CD4-positive, alpha-beta T cell (primary cell): ENCODE measurements at regions not wholly inside any gene's neighbourhood (a gene's known extent, or its start where the extent isn't known, plus 50 kb on each side); places are given as distances from the start of the nearest gene placed in this dataset.

ENCODE experiments used
- ATAC-seq: fragments of 200-7000 bp; cut with Tn5 transposase; one replicate; pipeline ENCODE4 v1.10.0; 2022; ENCODE audit warnings: mild to moderate bottlenecking; ENCODE audit not compliant: poor library complexity
- CTCF ChIA-PET: fragments of 350-600 bp; sonication (Branson Sonifier 250); formaldehyde crosslinking; loops from one replicate; lab custom pipeline; 2021; ENCODE audit warnings: antibody characterized with exemption, inconsistent platforms; lab: Charles Lee
- POLR2A ChIA-PET: fragments of 350-600 bp; sonication (Branson Sonifier 250); formaldehyde crosslinking; loops from one replicate; lab custom pipeline; 2021; ENCODE audit warnings: antibody characterized with exemption, inconsistent platforms; lab: Charles Lee
- DNase-seq, 14 experiments: peaks; one replicate each; pipeline ENCODE4 v3.0.0-alpha.2; 2013 to 2020; ENCODE audit warnings: mixed read lengths in 2 of 14
- H3K27ac ChIP-seq, 2 donors: one replicate each; pipeline versions ENCODE4 v1.5.1 to v1.7.0; 2013; ENCODE audit warnings: low read length in 2 of 2, low read depth in 1 of 2, mild to moderate bottlenecking in 1 of 2
- H3K27me3 ChIP-seq, 2 experiments: 1 replicate in 1 of 2; 2 replicates in 1 of 2; pipeline versions ENCODE4 v1.6.1 to v1.7.0; 2013; ENCODE audit warnings: low read length in 2 of 2, control low read depth in 1 of 2, mild to moderate bottlenecking in 1 of 2, moderate library complexity in 1 of 2; ENCODE audit not compliant: insufficient read depth in 2 of 2, control insufficient read depth in 1 of 2
- H3K36me3 ChIP-seq: one replicate; pipeline ENCODE4 v1.6.1; 2013; ENCODE audit warnings: low read length, control low read depth; ENCODE audit not compliant: insufficient read depth
- H3K4me1 ChIP-seq: one replicate; pipeline ENCODE4 v1.6.1; 2013; ENCODE audit warnings: low read length, control low read depth; ENCODE audit not compliant: insufficient read depth
- H3K4me3 ChIP-seq: one replicate; pipeline ENCODE4 v1.5.1; 2013; ENCODE audit warnings: mild to moderate bottlenecking, low read length, moderate library complexity
- H3K9me3 ChIP-seq, 2 experiments: 1 replicate in 1 of 2; 2 replicates in 1 of 2; pipeline versions ENCODE4 v1.6.1 to v1.7.0; 2013; ENCODE audit warnings: low read length in 2 of 2, mild to moderate bottlenecking in 2 of 2, control low read depth in 1 of 2, moderate library complexity in 1 of 2; ENCODE audit not compliant: control insufficient read depth in 1 of 2, insufficient read depth in 1 of 2
- H3K27ac Mint-ChIP-seq: one replicate; pipeline ENCODE4 v1.8.0; 2020; ENCODE audit warnings: mixed read lengths
- H3K27me3 Mint-ChIP-seq: one replicate; pipeline ENCODE4 v1.8.0; 2021; ENCODE audit warnings: mixed read lengths
- H3K36me3 Mint-ChIP-seq: one replicate; pipeline ENCODE4 v1.8.0; 2021; ENCODE audit warnings: low read depth, mixed read lengths
- H3K4me1 Mint-ChIP-seq: one replicate; pipeline ENCODE4 v1.8.0; 2021; ENCODE audit warnings: low read depth, mixed read lengths
- H3K4me3 Mint-ChIP-seq: one replicate; pipeline ENCODE4 v1.8.0; 2020; ENCODE audit warnings: mild to moderate bottlenecking, mixed read lengths
- H3K9me3 Mint-ChIP-seq: one replicate; pipeline ENCODE4 v1.8.0; 2020; ENCODE audit warnings: mixed read lengths
- CTCF ChIP-seq: fragments of 200-600 bp; IDR thresholded peaks from one replicate; pipeline ENCODE4 v1.8.0; 2022; ENCODE audit warnings: antibody characterized with exemption, mild to moderate bottlenecking
- intact Hi-C, 2 experiments: fragments of 100-400 bp; cut with DNase I in 1 of 2; cut with micrococcal nuclease in 1 of 2; formaldehyde crosslinking; loops; one replicate each; pipeline versions ENCODE4 v1.15.1 to v1.9.0; 2023 to 2025; cut with DNase I, micrococcal nuclease

- Mint-ChIP-seq H3K27ac (no peak overlapping the region), H3K27me3 (no peaks in the 10 kb centered on the region), H3K4me1 (no peaks in the 10 kb centered on the region), H3K36me3 (no peaks in the 10 kb centered on the region), H3K9me3 (peaks cover 24% of the 10 kb centered on the region), H3K4me3 (no peak overlapping the region)
- H3K27ac ChIP-seq, result no peak overlapping the region
- intact Hi-C loops, result no loop called here
- ATAC-seq (no peak), DNase-seq (no peak)
- TF ChIP-seq CTCF, result no peak
- ChIA-PET CTCF (no interaction called here), POLR2A (no interaction called here)
- H3K36me3 ChIP-seq, result no peaks in the 10 kb centered on the region
- no peak overlapping the region for H3K4me3 ChIP-seq
- H3K27me3 ChIP-seq, result no peaks in the 10 kb centered on the region
- H3K9me3 ChIP-seq, result peaks cover 0 to 11% of the 10 kb centered on the region in 2 experiments
- no peaks in the 10 kb centered on the region for H3K4me1 ChIP-seq
These were observed 326.8 kb downstream of the AKAIN1 start for GRCh38 chr18:4870177-4870773.

- Histone ChIP-seq H3K4me3 (no peak overlapping the region), H3K27ac (no peak overlapping the region), H3K9me3 (peaks cover 0 to 11% of the 10 kb centered on the region in 2 experiments), H3K27me3 (no peaks in the 10 kb centered on the region), H3K4me1 (no peaks in the 10 kb centered on the region), H3K36me3 (no peaks in the 10 kb centered on the region)
- Mint-ChIP-seq H3K36me3 (no peaks in the 10 kb centered on the region), H3K27ac (no peak overlapping the region), H3K27me3 (no peaks in the 10 kb centered on the region), H3K4me3 (no peak overlapping the region), H3K9me3 (peaks cover 21% of the 10 kb centered on the region), H3K4me1 (no peaks in the 10 kb centered on the region)
- CTCF ChIA-PET, result no interaction called here
- ATAC-seq (no peak), DNase-seq (no peak)
- POLR2A ChIA-PET, result no interaction called here
- intact Hi-C loops, result no loop called here
- TF ChIP-seq CTCF, result no peak
These were observed 327.9 kb downstream of the AKAIN1 start for GRCh38 chr18:4869155-4869554.

GRCh38 chr18:4858379-4859127 lies 338.5 kb downstream of the AKAIN1 start:
- ChIA-PET CTCF (no interaction called here), POLR2A (no interaction called here)
- Histone ChIP-seq H3K27me3 (no peaks in the 10 kb centered on the region), H3K36me3 (no peaks in the 10 kb centered on the region), H3K9me3 (no peaks in the 10 kb centered on the region), H3K4me3 (no peak overlapping the region), H3K4me1 (no peaks in the 10 kb centered on the region), H3K27ac (no peak overlapping the region)
- H3K9me3 Mint-ChIP-seq, result peaks cover 7% of the 10 kb centered on the region
- H3K4me1 Mint-ChIP-seq, result no peaks in the 10 kb centered on the region
- no peak overlapping the region for H3K4me3 Mint-ChIP-seq
- no peak for ATAC-seq
- H3K27ac Mint-ChIP-seq, result no peak overlapping the region
- H3K36me3 Mint-ChIP-seq, result no peaks in the 10 kb centered on the region
- no peaks in the 10 kb centered on the region for H3K27me3 Mint-ChIP-seq
- intact Hi-C loops, result no loop called here
- DNase-seq, result no peak
- no peak for TF ChIP-seq CTCF
